NCI-H1436 (cell line): ENCODE measurements at regions not wholly inside any gene's neighbourhood (a gene's known extent, or its start where the extent isn't known, plus 50 kb on each side); places are given as distances from the start of the nearest gene placed in this dataset.

ENCODE experiments used
- DNase-seq: peaks from one replicate; lab custom pipeline; 2025; lab: John Stamatoyannopoulos, UW

- no peak for DNase-seq
Observed at GRCh38 chr2:13876491-13877037, 756.0 kb upstream of the LRATD1 start.

GRCh38 chr2:13877571-13877970, 754.9 kb upstream of the LRATD1 start:
- no peak for DNase-seq

GRCh38 chr2:13884291-13884976, 748.1 kb upstream of the LRATD1 start:
- DNase-seq: no peak

- no peak for DNase-seq
Observed at GRCh38 chr2:13901526-13901925, 731.0 kb upstream of the LRATD1 start.

GRCh38 chr2:13905831-13906230, 726.7 kb upstream of the LRATD1 start:
- DNase-seq: no peak

GRCh38 chr2:13916066-13916465, 716.5 kb upstream of the LRATD1 start:
- no peak for DNase-seq

- no peak for DNase-seq
Observed at GRCh38 chr2:13917958-13918357, 714.6 kb upstream of the LRATD1 start.

GRCh38 chr2:13919981-13920382, 712.5 kb upstream of the LRATD1 start:
- DNase-seq: no peak

- DNase-seq: no peak
Observed at GRCh38 chr2:13921245-13921644, 711.3 kb upstream of the LRATD1 start.

- no peak for DNase-seq
Observed at GRCh38 chr2:13923823-13924222, 708.7 kb upstream of the LRATD1 start.

- DNase-seq: no peak
Observed at GRCh38 chr2:13942111-13942510, 690.4 kb upstream of the LRATD1 start.

- DNase-seq: no peak
Observed at GRCh38 chr2:13950761-13951160, 681.8 kb upstream of the LRATD1 start.

- no peak for DNase-seq
Observed at GRCh38 chr2:13968811-13969210, 663.7 kb upstream of the LRATD1 start.

- no peak for DNase-seq
Observed at GRCh38 chr2:13986119-13986720, 646.3 kb upstream of the LRATD1 start.

GRCh38 chr2:13996527-13996926, 636.0 kb upstream of the LRATD1 start:
- DNase-seq: no peak

- DNase-seq: no peak
Observed at GRCh38 chr2:14011190-14011589, 621.3 kb upstream of the LRATD1 start.

- no peak for DNase-seq
Observed at GRCh38 chr2:14015113-14015630, 617.3 kb upstream of the LRATD1 start.

GRCh38 chr2:14016289-14016955, 616.1 kb upstream of the LRATD1 start:
- no peak for DNase-seq

GRCh38 chr2:14018620-14019019, 613.9 kb upstream of the LRATD1 start:
- no peak for DNase-seq

GRCh38 chr2:14023558-14023957, 609.0 kb upstream of the LRATD1 start:
- DNase-seq: no peak

- DNase-seq: no peak
Observed at GRCh38 chr2:14039134-14039533, 593.4 kb upstream of the LRATD1 start.

GRCh38 chr2:14047491-14047890, 585.0 kb upstream of the LRATD1 start:
- no peak for DNase-seq

- no peak for DNase-seq
Observed at GRCh38 chr2:14051401-14051800, 581.1 kb upstream of the LRATD1 start.
